NCI-H524 (cell line): ENCODE measurements at regions not wholly inside any gene's neighbourhood (a gene's known extent, or its start where the extent isn't known, plus 50 kb on each side); places are given as distances from the start of the nearest gene placed in this dataset.

ENCODE experiments used
- DNase-seq, 2 experiments: peaks; one replicate each; lab custom pipeline; 2025; lab: John Stamatoyannopoulos, UW

GRCh38 chr4:71156616-71157015 is 163.2 kb downstream of the DCK start:
- DNase-seq, result no peak

GRCh38 chr4:71162386-71162785 is 168.9 kb downstream of the DCK start:
- no peak for DNase-seq

- no peak for DNase-seq
These were observed 169.9 kb downstream of the DCK start for GRCh38 chr4:71163317-71163716.

DNA sequence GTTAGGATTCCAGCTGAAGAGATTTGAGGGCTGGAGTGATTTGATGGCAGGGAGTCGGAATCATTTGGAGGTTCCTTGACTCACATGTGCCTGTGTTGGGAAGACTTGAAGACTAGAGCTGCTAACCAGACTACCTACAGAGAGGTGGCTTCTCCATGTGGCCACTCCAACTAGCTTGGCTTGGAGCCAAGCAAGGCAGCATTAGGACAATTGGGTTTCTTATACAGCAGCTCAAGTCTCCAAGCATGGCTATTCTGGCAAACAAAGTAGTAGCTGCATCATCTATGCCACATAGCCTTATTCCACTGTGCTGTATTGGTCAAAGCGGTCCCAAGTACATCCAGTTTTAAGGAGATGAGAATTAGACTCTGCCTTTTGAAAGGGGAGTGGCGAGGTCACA is 171.7 kb upstream of the SLC4A4 start:
- no peak for DNase-seq

DNA sequence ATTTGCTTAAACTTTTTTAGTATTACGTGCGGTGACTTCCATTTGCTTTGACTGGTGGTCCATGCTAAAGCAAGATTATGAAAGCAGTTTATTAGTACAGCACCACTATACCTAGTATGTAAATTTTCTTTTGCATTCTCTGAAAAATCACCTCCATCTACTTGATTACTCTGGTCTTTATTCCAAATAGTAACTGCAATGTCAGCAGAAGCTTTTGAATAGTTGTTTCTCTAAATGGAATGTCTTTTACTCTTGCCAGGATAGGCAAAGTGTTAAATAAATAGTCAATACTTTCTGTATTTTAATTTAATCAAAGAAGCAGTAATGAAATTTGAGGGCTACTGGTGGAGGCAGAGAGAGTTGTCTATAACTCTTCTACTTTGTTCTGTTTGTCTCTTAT is 167.2 kb upstream of the SLC4A4 start:
- DNase-seq, result no peak

- DNase-seq, result no peak
These were observed 157.5 kb upstream of the SLC4A4 start for GRCh38 chr4:71181332-71181731.

- peak in 1 of 2 experiments; percentile 62 for DNase-seq
These were observed 154.5 kb upstream of the SLC4A4 start for GRCh38 chr4:71184195-71184781.

- DNase-seq, result no peak
These were observed 153.8 kb upstream of the SLC4A4 start for GRCh38 chr4:71185037-71185436.

DNA sequence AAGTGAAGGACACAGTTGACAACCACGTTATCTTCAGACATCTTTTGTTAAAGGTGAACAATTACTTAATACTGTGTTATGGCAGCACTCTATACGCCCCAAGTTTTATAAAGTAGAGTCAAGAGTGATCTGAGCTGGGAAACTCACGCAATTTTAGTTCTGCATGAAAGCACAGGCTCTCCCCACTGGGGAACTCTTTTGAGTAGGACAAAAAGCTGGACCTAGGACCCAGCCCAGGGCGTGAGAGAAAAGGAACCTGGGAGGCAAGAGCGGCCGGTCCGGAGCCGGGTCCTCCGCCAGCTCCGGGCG is 152.6 kb upstream of the SLC4A4 start:
- no peak for DNase-seq

GRCh38 chr4:71186566-71187403 is 152.0 kb upstream of the SLC4A4 start:
- peak; percentile 43 to 54 for DNase-seq

GRCh38 chr4:71187404-71188155 is 151.2 kb upstream of the SLC4A4 start:
- DNase-seq, result peak; percentile 44 to 46

GRCh38 chr4:71188156-71188640 is 150.6 kb upstream of the SLC4A4 start:
- DNase-seq, result peak; percentile 44 to 55

GRCh38 chr4:71188951-71189350 is 149.9 kb upstream of the SLC4A4 start:
- no peak for DNase-seq

- no peak for DNase-seq
These were observed 149.3 kb upstream of the SLC4A4 start for GRCh38 chr4:71189471-71189870.

DNA sequence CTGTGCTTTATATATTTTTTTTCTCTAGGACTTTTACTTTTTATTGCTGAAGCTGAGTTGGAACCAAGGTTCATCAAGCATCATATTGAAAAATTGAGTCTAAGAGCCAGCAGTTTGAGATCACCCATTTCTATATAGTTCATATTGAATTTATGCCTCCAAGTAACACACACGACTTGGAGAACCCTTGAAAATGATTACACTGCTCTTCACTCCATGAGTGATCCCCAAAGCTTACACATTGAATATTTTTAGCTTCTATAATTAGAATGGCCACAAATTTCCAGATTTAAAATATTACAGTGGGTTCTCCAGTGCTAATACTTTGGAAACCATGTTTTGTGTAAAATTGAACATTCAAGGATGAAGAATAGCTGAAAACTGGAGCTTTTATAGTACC is 144.4 kb upstream of the SLC4A4 start:
- no peak for DNase-seq

- no peak for DNase-seq
These were observed 142.9 kb upstream of the SLC4A4 start for GRCh38 chr4:71195924-71196323.

DNA sequence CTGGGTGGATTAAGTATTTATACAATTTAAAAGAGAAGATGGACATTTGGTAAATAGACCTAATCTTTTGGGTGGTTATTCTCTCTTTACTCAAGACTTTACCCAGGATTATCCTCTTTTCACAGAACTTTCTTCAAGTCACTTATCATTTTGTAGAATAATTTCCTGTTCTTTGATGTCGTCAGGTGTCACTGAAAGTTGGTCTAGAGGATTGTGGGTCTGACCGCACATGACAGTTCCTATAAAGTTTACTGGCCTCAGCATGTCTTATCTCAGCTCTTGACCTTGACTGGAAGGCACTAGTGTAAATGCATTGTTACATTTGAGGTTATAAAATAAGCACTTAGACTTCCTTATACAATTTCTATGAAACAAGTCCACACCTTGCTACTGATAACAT is 139.9 kb upstream of the SLC4A4 start:
- DNase-seq, result no peak

DNA sequence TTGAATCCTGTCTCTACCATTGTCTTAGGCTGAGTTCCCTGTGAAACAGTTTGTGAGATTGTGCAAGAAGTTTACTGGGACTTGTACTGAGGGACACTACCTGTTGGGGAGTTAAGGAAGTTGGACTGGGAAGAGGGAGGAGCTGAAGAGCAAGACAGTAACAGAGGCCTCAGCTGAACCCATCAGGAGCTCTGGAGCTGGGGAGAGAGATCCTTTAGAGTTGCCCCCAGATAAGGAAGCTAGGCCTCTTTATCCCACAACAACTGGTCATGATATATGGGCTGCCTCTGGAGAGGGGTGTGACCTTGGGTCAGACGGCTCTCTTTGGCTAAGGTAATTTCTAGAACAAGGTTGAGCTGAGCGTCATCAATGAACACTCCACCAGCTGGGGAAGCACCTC is 137.8 kb upstream of the SLC4A4 start:
- DNase-seq, result no peak

GRCh38 chr4:71201817-71202576 is 136.8 kb upstream of the SLC4A4 start:
- no peak for DNase-seq

DNA sequence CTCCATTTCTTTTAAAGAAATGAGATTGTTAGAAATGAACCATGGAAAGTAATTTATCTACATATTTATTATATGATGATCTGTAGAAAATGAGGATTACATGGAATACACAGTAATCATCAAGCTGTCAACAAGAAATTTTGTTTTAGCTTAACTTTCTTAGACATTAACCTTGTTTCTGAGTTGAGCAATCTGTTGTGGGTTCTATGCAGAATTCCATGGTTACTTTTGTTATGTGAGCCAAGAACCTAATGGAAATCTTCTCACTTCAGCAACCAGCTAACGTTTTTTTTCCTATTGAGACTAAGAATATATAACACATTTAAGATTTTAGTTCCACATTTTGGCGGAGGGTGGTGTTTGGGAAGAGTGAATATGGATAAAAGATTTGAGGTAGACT is 136.1 kb upstream of the SLC4A4 start:
- no peak for DNase-seq

DNA sequence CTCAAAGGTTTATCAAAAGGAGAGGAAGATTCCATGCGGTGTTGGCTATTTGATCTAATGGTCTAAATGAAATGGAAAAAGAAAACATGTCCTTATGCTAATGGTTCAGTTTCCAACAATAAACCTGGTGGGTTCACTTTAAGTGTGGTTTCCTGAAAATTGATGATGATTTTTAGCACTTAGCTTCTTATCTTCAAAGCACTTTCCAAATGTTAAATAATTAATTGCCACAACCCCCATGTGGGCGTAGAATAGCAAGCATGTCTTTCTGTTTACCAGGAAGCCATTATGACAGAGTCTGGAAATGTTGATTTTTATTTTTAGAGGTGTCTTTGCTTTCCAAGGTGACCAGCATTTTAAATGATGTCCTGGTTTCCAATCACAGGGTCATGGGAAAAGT is 134.8 kb upstream of the SLC4A4 start:
- no peak for DNase-seq

DNA sequence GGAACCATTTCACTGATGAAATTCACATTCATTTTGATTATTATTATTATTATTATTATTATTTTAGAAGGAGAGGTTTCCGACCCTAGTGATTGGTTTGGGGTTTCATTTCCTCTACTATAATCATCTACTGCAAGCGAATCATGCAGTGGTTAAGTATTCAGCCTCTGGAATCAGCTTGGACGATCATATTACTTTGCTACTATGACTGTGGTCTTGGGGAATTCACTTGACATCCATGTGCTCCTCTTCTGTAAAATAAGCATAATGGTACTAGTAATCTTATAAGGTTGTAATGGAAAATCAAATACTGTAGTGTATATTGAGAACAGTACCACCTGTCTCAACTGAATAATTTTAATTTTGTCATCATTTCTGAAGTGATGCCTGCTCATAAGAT is 132.1 kb upstream of the SLC4A4 start:
- DNase-seq, result no peak
